SK-MEL-5 (cell line): ENCODE measurements at regions not wholly inside any gene's neighbourhood (a gene's known extent, or its start where the extent isn't known, plus 50 kb on each side); places are given as distances from the start of the nearest gene placed in this dataset.
"Not testable (repeated sequence)": the region's sequence is repeated elsewhere in the genome, so short reads cannot be mapped to it uniquely, and the experiment has no call there.

Experiments
- DNase-seq: peaks from one replicate; pipeline ENCODE4 v3.0.0-alpha.2; 2016; ENCODE audit warnings: low read depth, low spot score
- in situ Hi-C: cut with HindIII; loops from 2 replicates; pipeline ENCODE4 v1.10.0; 2016; ENCODE audit warnings: low sequenced_read_pairs, high pct_unique_total_duplicates, low pct_unique_long_range_greater_than_20kb

GRCh38 chr4:24204708-24205107 lies 314.9 kb upstream of the PPARGC1A start:
- in situ Hi-C loops, DNase-seq: not testable (repeated sequence)

DNA sequence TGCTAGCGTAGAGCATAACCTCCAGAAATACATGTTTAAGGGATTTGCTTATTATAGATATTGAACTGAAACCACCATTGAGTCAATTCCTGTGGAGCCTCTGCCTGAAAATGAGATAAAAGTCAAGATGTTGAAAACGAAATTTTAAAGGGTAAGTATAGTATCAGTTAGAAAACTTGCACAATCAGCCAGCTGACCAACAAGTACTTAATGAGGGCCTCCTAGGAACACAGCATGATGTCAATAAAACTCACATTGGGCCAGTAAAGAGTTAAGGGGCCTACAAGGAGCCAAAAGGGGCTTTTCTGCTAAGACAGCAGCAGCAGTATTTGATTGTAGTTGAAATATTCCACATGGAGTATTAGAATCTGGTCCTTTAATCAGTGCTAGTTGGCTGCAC lies 314.1 kb upstream of the PPARGC1A start:
- DNase-seq, result no peak
- in situ Hi-C loops, result no loop called here

GRCh38 chr4:24202579-24202978 lies 312.7 kb upstream of the PPARGC1A start:
- no peak for DNase-seq
- in situ Hi-C loops, result no loop called here

- in situ Hi-C loops, result no loop called here
- no peak for DNase-seq
Observed at GRCh38 chr4:24197955-24198354, 308.1 kb upstream of the PPARGC1A start.

DNA sequence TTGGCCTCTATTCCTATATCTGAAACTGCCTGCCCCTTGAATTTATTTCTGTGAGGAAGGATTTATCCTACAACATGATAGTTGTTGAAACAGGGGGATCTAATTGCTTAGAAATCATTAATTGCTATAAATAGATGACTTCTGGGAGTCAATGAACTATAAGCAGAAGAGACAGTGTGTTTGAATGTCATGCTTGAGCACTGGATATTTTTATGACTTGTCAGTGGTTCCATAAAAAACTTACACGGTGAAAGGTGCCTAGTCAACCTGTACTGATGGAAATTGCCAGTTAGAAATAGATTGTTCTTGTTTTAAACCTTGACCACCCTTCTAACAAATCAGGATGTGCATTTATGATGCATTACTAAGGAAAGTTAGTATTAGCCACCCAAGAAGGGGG lies 306.9 kb upstream of the PPARGC1A start:
- DNase-seq, result no peak
- in situ Hi-C loops, result no loop called here

- DNase-seq, result no peak
- in situ Hi-C loops, result no loop called here
Observed at GRCh38 chr4:24195991-24196736, 306.3 kb upstream of the PPARGC1A start.

GRCh38 chr4:24192018-24192641 lies 302.3 kb upstream of the PPARGC1A start:
- no peak for DNase-seq
- in situ Hi-C loops, result no loop called here

DNA sequence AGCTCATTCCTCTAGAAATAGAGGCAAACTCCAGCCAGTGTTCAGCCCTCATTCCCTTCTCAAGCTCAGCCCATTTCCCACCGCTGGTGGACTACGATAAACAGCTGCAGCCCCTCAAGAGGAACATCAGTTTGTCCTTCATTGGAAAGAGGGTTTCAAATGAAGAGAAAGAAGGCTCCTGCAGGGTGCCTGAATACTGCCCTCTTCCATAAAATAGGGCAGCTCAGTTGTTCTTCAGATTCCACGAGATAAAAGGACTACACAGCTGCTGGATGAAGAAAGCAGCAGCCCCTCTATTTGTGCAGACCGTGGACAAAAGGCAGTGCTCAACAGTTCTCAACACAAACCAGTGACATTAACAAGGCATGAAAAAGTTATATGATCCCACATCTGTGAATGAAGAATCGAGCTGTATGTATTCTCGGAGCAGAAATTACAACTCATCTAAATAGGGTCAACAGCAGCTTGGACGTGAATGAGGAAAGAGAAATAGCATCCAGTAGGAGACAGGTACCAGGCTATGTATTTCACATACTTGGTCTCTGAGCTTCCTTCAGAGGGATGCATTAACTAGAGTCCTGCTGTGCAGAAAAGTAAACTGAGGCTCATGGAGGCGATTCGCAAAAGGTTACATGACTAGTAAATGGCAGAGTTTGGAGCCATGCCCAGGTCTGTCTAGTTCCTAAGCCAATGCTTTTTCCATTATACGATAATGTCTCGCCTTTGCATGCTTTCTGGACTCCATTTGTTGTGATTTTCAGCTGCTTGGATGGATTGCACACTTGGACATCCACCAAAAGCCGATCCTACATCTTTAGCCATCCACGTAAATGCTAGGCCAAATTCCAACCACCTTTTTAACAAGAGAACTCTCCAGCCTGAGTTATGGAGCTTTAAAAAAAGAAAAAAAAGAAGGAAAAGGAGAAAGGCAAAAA lies 301.2 kb upstream of the PPARGC1A start:
- no peak for DNase-seq
- in situ Hi-C loops, result no loop called here

DNA sequence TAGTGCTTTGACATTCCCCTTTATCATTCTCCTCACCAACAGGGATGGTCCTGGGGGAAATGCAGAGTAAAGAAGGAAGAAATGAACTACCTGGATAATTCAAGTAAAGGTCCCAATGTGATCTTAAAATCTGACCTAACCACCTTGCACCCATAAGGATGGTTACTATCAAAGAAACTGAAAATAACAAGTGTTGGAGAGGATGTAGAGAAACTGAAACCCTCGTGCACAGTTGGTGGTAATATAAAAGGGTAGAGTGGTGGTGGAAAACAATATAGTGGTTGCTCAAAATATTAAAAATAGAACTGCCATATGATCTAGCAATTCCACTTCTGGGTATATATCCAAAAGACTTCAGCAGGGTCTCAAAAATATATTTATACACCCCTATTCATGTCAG lies 298.6 kb upstream of the PPARGC1A start:
- no peak for DNase-seq
- in situ Hi-C loops, result no loop called here

- in situ Hi-C loops, result no loop called here
- no peak for DNase-seq
Observed at GRCh38 chr4:24186466-24186865, 296.6 kb upstream of the PPARGC1A start.

- no peak for DNase-seq
- in situ Hi-C loops, result no loop called here
Observed at GRCh38 chr4:24181005-24181404, 291.2 kb upstream of the PPARGC1A start.

- in situ Hi-C loops, result no loop called here
- no peak for DNase-seq
Observed at GRCh38 chr4:24180586-24180985, 290.7 kb upstream of the PPARGC1A start.

- no peak for DNase-seq
- in situ Hi-C loops, result no loop called here
Observed at GRCh38 chr4:24179201-24179840, 289.5 kb upstream of the PPARGC1A start.

GRCh38 chr4:24177443-24177842 lies 287.6 kb upstream of the PPARGC1A start:
- DNase-seq, in situ Hi-C loops: not testable (repeated sequence)

DNA sequence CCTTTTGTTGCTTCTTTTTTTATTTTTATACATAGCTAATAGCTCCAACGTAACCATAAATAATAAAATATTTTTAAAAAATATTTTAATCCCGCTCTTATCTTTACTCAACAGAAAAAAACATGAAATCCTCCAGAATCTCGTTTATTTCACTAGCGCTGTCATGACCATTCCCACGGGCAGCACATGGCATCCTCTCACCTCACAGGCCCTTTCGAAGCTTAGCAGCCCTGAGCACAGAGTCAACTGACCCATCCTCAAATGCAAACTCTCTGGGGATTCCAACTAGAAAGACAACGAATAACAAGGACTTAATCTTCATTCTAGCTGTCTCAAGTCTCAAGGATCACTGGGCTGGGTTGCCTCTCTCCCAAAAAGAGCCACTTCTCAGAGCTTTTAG lies 285.9 kb upstream of the PPARGC1A start:
- DNase-seq, result no peak
- in situ Hi-C loops, result no loop called here

- in situ Hi-C loops, result no loop called here
- peak; percentile 8 for DNase-seq
Observed at GRCh38 chr4:24174602-24175001, 284.8 kb upstream of the PPARGC1A start.

DNA sequence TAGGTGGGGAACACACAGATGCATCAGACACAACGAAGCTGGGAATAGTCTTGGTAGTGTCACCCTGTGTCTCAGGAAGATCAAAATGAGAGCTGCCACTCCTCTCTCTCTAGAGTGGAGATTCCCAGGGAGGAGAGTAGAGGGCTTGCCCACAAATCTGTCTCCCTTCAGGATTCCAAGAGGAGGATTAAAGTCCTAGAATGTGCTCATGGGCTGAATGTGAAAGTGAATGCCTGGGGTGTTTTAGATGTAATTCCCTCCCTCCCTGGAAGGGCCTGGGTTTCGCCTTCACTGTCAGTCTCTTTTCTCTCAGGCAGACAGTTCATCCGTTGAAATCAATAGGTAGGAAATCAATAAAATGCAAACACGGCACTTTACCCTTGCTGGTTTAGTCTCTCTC lies 282.6 kb upstream of the PPARGC1A start:
- in situ Hi-C loops, result no loop called here

DNA sequence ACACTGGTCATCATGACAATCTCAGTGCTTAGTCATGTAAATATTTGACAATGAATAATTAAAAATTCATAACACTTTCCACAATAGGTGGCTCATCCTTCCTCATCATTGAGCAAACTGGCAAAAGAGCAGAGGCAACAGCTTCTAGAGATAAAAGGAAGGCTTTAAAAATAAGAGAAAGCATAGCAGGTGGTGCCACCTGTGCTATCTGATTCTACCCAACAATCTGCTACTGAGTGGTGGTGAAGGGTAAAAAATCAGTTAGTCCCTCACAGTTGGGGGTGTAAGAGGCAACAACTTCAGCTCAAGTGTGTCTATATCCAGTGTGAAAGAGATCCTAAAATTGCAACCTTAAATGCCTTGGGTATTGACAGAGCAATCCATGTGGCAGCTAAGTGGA lies 280.1 kb upstream of the PPARGC1A start:
- no peak for DNase-seq
- in situ Hi-C loops, result no loop called here

More for the DNA sequence above, 282.6 kb upstream of the PPARGC1A start:
- DNase-seq, result no peak
